SK-N-SH (cell line): ENCODE measurements at regions not wholly inside any gene's neighbourhood (a gene's known extent, or its start where the extent isn't known, plus 50 kb on each side); places are given as distances from the start of the nearest gene placed in this dataset.

Experiments used
- MXI1 ChIP-seq: IDR thresholded peaks from 2 replicates; pipeline ENCODE4 v1.6.1; 2012; ENCODE audit warnings: mild to moderate bottlenecking, low read depth, low read length, improper control_type of control experiment
- POLR2AphosphoS5 ChIP-seq: IDR thresholded peaks from 2 replicates; pipeline ENCODE4 v1.6.1; 2012; ENCODE audit warnings: low read depth, low read length
- RFX5 ChIP-seq: IDR thresholded peaks from 2 replicates; pipeline ENCODE4 v1.6.1; 2012; ENCODE audit warnings: mild to moderate bottlenecking, improper control_type of control experiment, low read length
- SMC3 ChIP-seq: IDR thresholded peaks from 2 replicates; pipeline ENCODE4 v1.6.1; 2012; ENCODE audit warnings: low read depth, low read length, improper control_type of control experiment
- TF ChIP-seq, protein P1 (sequence below): fragments of 200-600 bp; sonication (generic); IDR thresholded peaks from 2 replicates; pipeline ENCODE4 v1.6.1; 2017; ENCODE audit warnings: antibody characterized with exemption, mild to moderate bottlenecking, moderate library complexity

DNA sequence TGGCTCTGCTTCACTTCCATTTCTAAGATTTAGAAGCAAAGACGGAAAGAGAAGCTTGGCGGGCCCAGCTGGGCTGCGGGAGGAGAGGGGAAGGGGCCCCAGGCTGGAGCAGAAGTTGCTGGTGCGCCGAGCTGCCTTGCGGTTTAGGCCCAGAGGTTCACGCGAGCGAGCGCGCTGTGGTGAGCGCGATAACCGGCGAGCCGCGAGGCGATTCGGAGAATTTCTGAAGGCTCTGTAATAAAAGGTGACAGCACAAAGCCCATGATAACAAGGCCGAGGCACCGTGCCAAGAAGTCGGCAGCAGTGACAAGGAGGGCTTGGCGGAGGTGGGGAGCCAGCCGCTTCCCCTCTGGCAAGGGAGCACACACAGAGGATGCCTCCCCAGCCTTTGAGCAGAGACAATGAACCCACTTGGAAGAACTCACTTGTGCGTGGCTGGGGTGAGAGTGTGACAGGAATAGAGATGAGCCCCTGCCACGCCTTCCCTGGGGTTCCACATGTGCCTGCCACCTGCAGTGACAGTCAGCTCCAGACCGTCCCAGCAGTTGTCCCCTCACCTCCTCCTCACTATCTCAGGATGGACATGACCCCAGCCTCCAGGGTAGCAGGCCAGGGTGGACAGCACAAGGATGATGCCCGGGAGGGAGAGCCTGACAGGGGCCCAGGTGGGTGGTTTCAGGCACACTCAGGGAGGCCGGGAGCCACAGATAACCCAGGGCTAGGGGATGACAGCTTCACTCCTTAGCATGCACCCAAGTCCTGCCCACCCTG lies 315.2 kb downstream of the UACA start:
- TF ChIP-seq SMC3 (no peak), RFX5 (no peak), POLR2AphosphoS5 (no peak), MXI1 (no peak)
- TF ChIP-seq, protein P1, sequence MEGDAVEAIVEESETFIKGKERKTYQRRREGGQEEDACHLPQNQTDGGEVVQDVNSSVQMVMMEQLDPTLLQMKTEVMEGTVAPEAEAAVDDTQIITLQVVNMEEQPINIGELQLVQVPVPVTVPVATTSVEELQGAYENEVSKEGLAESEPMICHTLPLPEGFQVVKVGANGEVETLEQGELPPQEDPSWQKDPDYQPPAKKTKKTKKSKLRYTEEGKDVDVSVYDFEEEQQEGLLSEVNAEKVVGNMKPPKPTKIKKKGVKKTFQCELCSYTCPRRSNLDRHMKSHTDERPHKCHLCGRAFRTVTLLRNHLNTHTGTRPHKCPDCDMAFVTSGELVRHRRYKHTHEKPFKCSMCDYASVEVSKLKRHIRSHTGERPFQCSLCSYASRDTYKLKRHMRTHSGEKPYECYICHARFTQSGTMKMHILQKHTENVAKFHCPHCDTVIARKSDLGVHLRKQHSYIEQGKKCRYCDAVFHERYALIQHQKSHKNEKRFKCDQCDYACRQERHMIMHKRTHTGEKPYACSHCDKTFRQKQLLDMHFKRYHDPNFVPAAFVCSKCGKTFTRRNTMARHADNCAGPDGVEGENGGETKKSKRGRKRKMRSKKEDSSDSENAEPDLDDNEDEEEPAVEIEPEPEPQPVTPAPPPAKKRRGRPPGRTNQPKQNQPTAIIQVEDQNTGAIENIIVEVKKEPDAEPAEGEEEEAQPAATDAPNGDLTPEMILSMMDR = no peak
